IMR-90 (cell line): ENCODE measurements at regions not wholly inside any gene's neighbourhood (a gene's known extent, or its start where the extent isn't known, plus 50 kb on each side); places are given as distances from the start of the nearest gene placed in this dataset.

Source experiments
- ATAC-seq: fragments of 200-7000 bp; cut with Tn5 transposase; 2 replicates; pipeline ENCODE4 v1.9.1; 2020; ENCODE audit warnings: low read depth, mild to moderate bottlenecking, moderate library complexity
- BruUV-seq: library from RNA; stranded (reverse); fragments of 400-500 nt; replicated peaks from 2 replicates; lab custom pipeline; 2021; lab: Mats Ljungman, UMichigan
- CTCF ChIA-PET: fragments of 300-600 bp; formaldehyde crosslinking; extraction: SDS; loops from one replicate; lab custom pipeline; 2021; ENCODE audit warnings: antibody characterized with exemption; lab: Yijun Ruan, JAX
- POLR2A ChIA-PET: fragments of 300-600 bp; sonication (Branson Sonifier 250); formaldehyde crosslinking; loops from one replicate; lab custom pipeline; 2022; ENCODE audit warnings: antibody characterized with exemption; ENCODE audit not compliant: unreplicated experiment; lab: Charles Lee
- DNase-seq: peaks from one replicate; pipeline ENCODE4 v3.0.0; 2013
- H2AFZ ChIP-seq: replicated peaks from 2 replicates; pipeline ENCODE3; 2013; ENCODE audit warnings: low read length, mild to moderate bottlenecking; ENCODE audit not compliant: poor library complexity
- H2AK5ac ChIP-seq: 2 replicates; pipeline ENCODE4 v1.6.1; 2013; ENCODE audit warnings: low read depth, low read length, inconsistent platforms
- H2AK9ac ChIP-seq: replicated peaks from 2 replicates; pipeline ENCODE3; 2013; ENCODE audit warnings: mild to moderate bottlenecking, low read depth, low read length, moderate library complexity; ENCODE audit not compliant: poor library complexity
- H2BK120ac ChIP-seq: 2 replicates; pipeline ENCODE4 v1.6.1; 2013; ENCODE audit warnings: low read depth, low read length, inconsistent platforms
- H2BK15ac ChIP-seq: 3 replicates; pipeline ENCODE4 v1.6.1; 2013; ENCODE audit warnings: low read depth, low read length, inconsistent platforms
- H2BK20ac ChIP-seq: 2 replicates; pipeline ENCODE4 v1.6.1; 2013; ENCODE audit warnings: low read depth, mild to moderate bottlenecking, inconsistent platforms, low read length, moderate library complexity
- H2BK5ac ChIP-seq: 2 replicates; pipeline ENCODE4 v1.6.1; 2013; ENCODE audit warnings: mild to moderate bottlenecking, low read depth, low read length, inconsistent platforms; ENCODE audit not compliant: poor library complexity, severe bottlenecking
- H3K14ac ChIP-seq: replicated peaks from 2 replicates; pipeline ENCODE4 v1.6.1; 2013; ENCODE audit warnings: low read depth, low read length, inconsistent platforms
- H3K18ac ChIP-seq: 2 replicates; pipeline ENCODE4 v1.6.1; 2013; ENCODE audit warnings: low read depth, low read length, control low read depth
- H3K23ac ChIP-seq: 2 replicates; pipeline ENCODE4 v1.6.1; 2013; ENCODE audit warnings: low read depth, low read length, inconsistent platforms
- H3K27ac ChIP-seq: 2 replicates; pipeline ENCODE4 v1.5.1; 2013; ENCODE audit warnings: mild to moderate bottlenecking, control low read depth, low read length; ENCODE audit not compliant: insufficient read depth
- H3K27me3 ChIP-seq: 2 replicates; pipeline ENCODE4 v1.6.1; 2013; ENCODE audit warnings: low read length; ENCODE audit not compliant: control insufficient read depth, insufficient read depth
- H3K36me3 ChIP-seq: 2 replicates; pipeline ENCODE4 v1.6.1; 2013; ENCODE audit warnings: low read length, mixed read lengths; ENCODE audit not compliant: control insufficient read depth, insufficient read depth
- H3K4ac ChIP-seq: 2 replicates; pipeline ENCODE4 v1.6.1; 2013; ENCODE audit warnings: low read depth, low read length, inconsistent platforms
- H3K4me1 ChIP-seq: 2 replicates; pipeline ENCODE4 v1.6.1; 2013; ENCODE audit warnings: low read length, mixed read lengths; ENCODE audit not compliant: control insufficient read depth, insufficient read depth
- H3K4me2 ChIP-seq: 2 replicates; pipeline ENCODE4 v1.6.1; 2013; ENCODE audit warnings: low read depth, mild to moderate bottlenecking, control low read depth, low read length, moderate library complexity
- H3K4me3 ChIP-seq: 2 replicates; pipeline ENCODE4 v1.5.1; 2013; ENCODE audit warnings: low read depth, mild to moderate bottlenecking, control low read depth, low read length, moderate library complexity; ENCODE audit not compliant: insufficient read depth
- H3K56ac ChIP-seq: 2 replicates; pipeline ENCODE4 v1.6.1; 2013; ENCODE audit warnings: low read length, inconsistent platforms; ENCODE audit not compliant: insufficient read depth; ENCODE audit errors: extremely low read depth
- H3K79me1 ChIP-seq, 2 experiments: 2 replicates each; pipeline ENCODE4 v1.6.1; 2013; ENCODE audit warnings: low read length in 2 of 2, inconsistent platforms in 1 of 2, low read depth in 1 of 2
- H3K9ac ChIP-seq: 2 replicates; pipeline ENCODE4 v1.6.1; 2013; ENCODE audit warnings: low read depth, low read length, control low read depth
- H3K9me1 ChIP-seq: 2 replicates; pipeline ENCODE4 v1.6.1; 2013; ENCODE audit warnings: low read length, inconsistent platforms; ENCODE audit not compliant: insufficient read depth
- H3K9me3 ChIP-seq: 2 replicates; pipeline ENCODE4 v1.6.1; 2013; ENCODE audit warnings: low read length; ENCODE audit not compliant: control insufficient read depth, insufficient read depth
- H4K20me1 ChIP-seq: 2 replicates; pipeline ENCODE4 v1.6.1; 2013; ENCODE audit warnings: low read length, inconsistent platforms; ENCODE audit not compliant: insufficient read depth
- H4K5ac ChIP-seq: 2 replicates; pipeline ENCODE4 v1.6.1; 2013; ENCODE audit warnings: mild to moderate bottlenecking, low read depth, low read length, control low read depth
- H4K8ac ChIP-seq, 2 experiments: 2 replicates each; pipeline ENCODE4 v1.6.1; 2013; ENCODE audit warnings: low read depth in 2 of 2, low read length in 2 of 2, control low read depth in 1 of 2, inconsistent platforms in 1 of 2
- H4K91ac ChIP-seq: 2 replicates; pipeline ENCODE4 v1.6.1; 2013; ENCODE audit warnings: low read depth, low read length, inconsistent platforms; ENCODE audit not compliant: insufficient read depth
- BHLHE40 ChIP-seq: fragments of 150-350 bp; IDR thresholded peaks from 2 replicates; pipeline ENCODE4 v1.6.1; 2016; ENCODE audit warnings: mild to moderate bottlenecking, low read depth, low read length
- CEBPB ChIP-seq: IDR thresholded peaks from 2 replicates; pipeline ENCODE4 v1.6.1; 2012; ENCODE audit warnings: low read depth, low read length, improper control_type of control experiment
- CHD1 ChIP-seq: IDR thresholded peaks from 2 replicates; pipeline ENCODE4 v1.6.1; 2012; ENCODE audit warnings: low read depth, low read length, improper control_type of control experiment
- CTCF ChIP-seq: conservative IDR thresholded peaks from 2 replicates; pipeline ENCODE4 v1.5.1; 2012; ENCODE audit warnings: mild to moderate bottlenecking, low read depth, low read length, improper control_type of control experiment
- ELK1 ChIP-seq: fragments of 150-350 bp; IDR thresholded peaks from 2 replicates; pipeline ENCODE4 v1.6.1; 2016; ENCODE audit warnings: low read depth, mild to moderate bottlenecking, low read length, moderate library complexity, borderline replicate concordance
- FOS ChIP-seq: fragments of 150-350 bp; IDR thresholded peaks from 2 replicates; pipeline ENCODE4 v1.6.1; 2016; ENCODE audit warnings: low read depth, low read length
- MAFK ChIP-seq: IDR thresholded peaks from 2 replicates; pipeline ENCODE4 v1.6.1; 2012; ENCODE audit warnings: low read depth, low read length, improper control_type of control experiment
- MAZ ChIP-seq: IDR thresholded peaks from 2 replicates; pipeline ENCODE4 v1.6.1; 2012; ENCODE audit warnings: low read depth, mild to moderate bottlenecking, low read length, improper control_type of control experiment, moderate library complexity, borderline replicate concordance
- MXI1 ChIP-seq: IDR thresholded peaks from 2 replicates; pipeline ENCODE4 v1.6.1; 2012; ENCODE audit warnings: low read depth, mild to moderate bottlenecking, low read length, moderate library complexity, borderline replicate concordance
- NFE2L2 ChIP-seq: fragments of 150-350 bp; IDR thresholded peaks from 2 replicates; pipeline ENCODE4 v1.6.1; 2016; ENCODE audit warnings: low read depth, mild to moderate bottlenecking, low read length
- POLR2A ChIP-seq: IDR thresholded peaks from 2 replicates; pipeline ENCODE4 v1.6.1; 2012; ENCODE audit warnings: mild to moderate bottlenecking, low read depth, low read length
- RAD21 ChIP-seq: IDR thresholded peaks from 2 replicates; pipeline ENCODE4 v1.6.1; 2012; ENCODE audit warnings: low read length, improper control_type of control experiment
- RCOR1 ChIP-seq: IDR thresholded peaks from 2 replicates; pipeline ENCODE4 v1.6.1; 2012; ENCODE audit warnings: mild to moderate bottlenecking, low read length, improper control_type of control experiment; ENCODE audit not compliant: insufficient replicate concordance
- RFX5 ChIP-seq: IDR thresholded peaks from 2 replicates; pipeline ENCODE4 v1.8.0; 2012; ENCODE audit warnings: low read depth, mild to moderate bottlenecking, low read length, moderate library complexity
- SMC3 ChIP-seq: fragments of 150-350 bp; IDR thresholded peaks from 2 replicates; pipeline ENCODE4 v1.6.1; 2016; ENCODE audit warnings: low read depth, mild to moderate bottlenecking, antibody characterized with exemption, low read length, moderate library complexity
- USF2 ChIP-seq: fragments of 150-350 bp; IDR thresholded peaks from 2 replicates; pipeline ENCODE4 v1.6.1; 2017; ENCODE audit warnings: mild to moderate bottlenecking, antibody characterized with exemption, low read length, low read depth
- WGBS, 2 experiments: methylation state at CpG; one replicate each; pipeline versions ENCODE4 v1.1.5 to v1.1.7; 2013; ENCODE audit warnings: missing lambda C conversion rate in 2 of 2; ENCODE audit not compliant: insufficient read length in 1 of 2; ENCODE audit errors: extremely low coverage in 2 of 2; 5-methylcytosine and 5-hydroxymethylcytosine counted together
- dilution Hi-C: fragments of 300-500 bp; cut with HindIII; formaldehyde crosslinking; loops from one replicate; pipeline ENCODE4 v1.14.3; 2018; ENCODE audit warnings: low sequenced_read_pairs; ENCODE audit not compliant: unreplicated experiment
- in situ Hi-C: fragments of 300-500 bp; cut with MboI; formaldehyde crosslinking; loops from 3 replicates; pipeline ENCODE4 v1.14.3; 2019; ENCODE audit warnings: low sequenced_read_pairs, inconsistent platforms, mixed read lengths
- intact Hi-C: fragments of 100-400 bp; cut with micrococcal nuclease; formaldehyde crosslinking; loops from 2 replicates; pipeline ENCODE4 v1.10.0; 2022

- CTCF ChIA-PET: interaction anchor here (0.6 kb wide), 2 partner anchors 172 to 771 kb away, joined by 3 read pairs; no protein-coding TSS in a partner anchor
- no peak overlapping the region for H3K4ac ChIP-seq
- H2BK5ac ChIP-seq: no peak overlapping the region
- no peak overlapping the region for H3K14ac ChIP-seq
- H3K79me1 ChIP-seq: no peaks in the 10 kb centered on the region
- H2BK120ac ChIP-seq: no peak overlapping the region
- H3K4me3 ChIP-seq: no peak overlapping the region
- dilution Hi-C loops: no loop called here
- no peak overlapping the region for H3K18ac ChIP-seq
- DNase-seq (no peak), ATAC-seq (no peak)
- H3K4me2 ChIP-seq: no peak overlapping the region
- BruUV-seq: no TSS peak
- H4K5ac ChIP-seq: no peak overlapping the region
- H2AK9ac ChIP-seq: no peak overlapping the region
- H2AK5ac ChIP-seq: no peak overlapping the region
- no peak overlapping the region for H2BK20ac ChIP-seq
- H3K9me3 ChIP-seq: no peaks in the 10 kb centered on the region
- no peak for TF ChIP-seq NFE2L2
- TF ChIP-seq RCOR1: no peak
- no peak for TF ChIP-seq MAZ
- no peak for TF ChIP-seq RFX5
- no peak for TF ChIP-seq CEBPB
- TF ChIP-seq BHLHE40: no peak
- no peak for TF ChIP-seq CHD1
- no peak for TF ChIP-seq POLR2A
- no peak for TF ChIP-seq CTCF
- no peak for TF ChIP-seq USF2
- no peak for TF ChIP-seq FOS
- no peak for TF ChIP-seq MAFK
- TF ChIP-seq ELK1: no peak
- TF ChIP-seq SMC3: no peak
- no peak for TF ChIP-seq MXI1
- no peak for TF ChIP-seq RAD21
- no peaks in the 10 kb centered on the region for H3K4me1 ChIP-seq
- H4K8ac ChIP-seq: no peak overlapping the region
- WGBS, 2 experiments: no CpG with 5 or more reads among the region's 1 CpG
- H3K36me3 ChIP-seq: no peaks in the 10 kb centered on the region
- no peak overlapping the region for H2BK15ac ChIP-seq
- no peak overlapping the region for H4K91ac ChIP-seq
- H4K20me1 ChIP-seq: no peaks in the 10 kb centered on the region
- no peak overlapping the region for H3K9ac ChIP-seq
- H3K27me3 ChIP-seq: peaks cover 11% of the 10 kb centered on the region
- H3K23ac ChIP-seq: no peak overlapping the region
- H2AFZ ChIP-seq: no peak overlapping the region
- H3K27ac ChIP-seq: no peak overlapping the region
- intact Hi-C loops: no loop called here
- in situ Hi-C loops: no loop called here
- no peak overlapping the region for H3K56ac ChIP-seq
- POLR2A ChIA-PET: interaction anchor here (0.6 kb wide), 1 partner anchor 382 kb away, joined by 4 read pairs; no protein-coding TSS in a partner anchor
- H3K9me1 ChIP-seq: no peaks in the 10 kb centered on the region
Measured at GRCh38 chr5:74420947-74421346, 219.6 kb downstream of the ENC1 start.
